Stomach (tissue), 8 donors: ENCODE measurements at regions not wholly inside any gene's neighbourhood (a gene's known extent, or its start where the extent isn't known, plus 50 kb on each side); places are given as distances from the start of the nearest gene placed in this dataset.

Source experiments
- DNase-seq, 2 donors: peaks; one replicate each; pipeline versions ENCODE4 v3.0.0 to v3.0.0-alpha.2; 2013 to 2019
- H3K27ac ChIP-seq, 5 donors: fragments of 200-600 bp in 4 of 5; sonication (generic) in 4 of 5; one replicate each; pipeline ENCODE4 v1.5.1; 2013 to 2019; ENCODE audit warnings: mild to moderate bottlenecking in 1 of 5, moderate library complexity in 1 of 5
- H3K27me3 ChIP-seq, 3 donors: fragments of 200-600 bp; sonication (generic); one replicate each; pipeline ENCODE4 v1.5.1; 2017 to 2019; ENCODE audit warnings: mixed run types in 1 of 3
- H3K36me3 ChIP-seq, 4 donors: fragments of 200-600 bp; sonication (generic); 1 replicate in 3 of 4; 2 replicates in 1 of 4; pipeline ENCODE4 v1.5.1; 2016 to 2019
- H3K4me1 ChIP-seq, 4 donors: fragments of 200-600 bp; sonication (generic); one replicate each; pipeline ENCODE4 v1.5.1; 2016 to 2019
- H3K4me3 ChIP-seq, 4 donors: fragments of 200-600 bp; sonication (generic) in 3 of 4; one replicate each; pipeline ENCODE4 v1.5.1; 2016 to 2019; ENCODE audit warnings: mild to moderate bottlenecking in 1 of 4
- H3K9me3 ChIP-seq, 4 donors: fragments of 200-600 bp; sonication (generic); one replicate each; pipeline ENCODE4 v1.5.1; 2016 to 2019
- CTCF ChIP-seq, 7 experiments: fragments of 450-650 bp in 4 of 7; fragments of 200-600 bp in 3 of 7; sonication (generic) in 3 of 7; IDR thresholded peaks; one replicate each; pipeline ENCODE4 v1.5.1; 2016 to 2019; ENCODE audit warnings: antibody characterized with exemption in 7 of 7, control low read depth in 2 of 7, mild to moderate bottlenecking in 1 of 7
- EP300 ChIP-seq: sonication (generic); formaldehyde crosslinking; IDR thresholded peaks from one replicate; pipeline ENCODE4 v1.6.1; 2017; ENCODE audit warnings: antibody characterized with exemption
- POLR2A ChIP-seq, 4 donors: fragments of 450-650 bp; IDR thresholded peaks; one replicate each; pipeline ENCODE4 v1.6.1; 2016; ENCODE audit warnings: antibody characterized with exemption in 4 of 4, control low read depth in 2 of 4, mild to moderate bottlenecking in 1 of 4, moderate library complexity in 1 of 4
- POLR2AphosphoS5 ChIP-seq, 3 donors: sonication (generic); formaldehyde crosslinking; IDR thresholded peaks; one replicate each; pipeline ENCODE4 v1.6.1; 2016; ENCODE audit warnings: antibody characterized with exemption in 3 of 3
- WGBS, 5 donors: extraction: QIAGEN DNeasy Blood & Tissue Kit in 3 of 5; methylation state at CpG; one replicate each; pipeline versions ENCODE4 v1.1.5 to v1.1.7; 2013 to 2018; 5-methylcytosine and 5-hydroxymethylcytosine counted together
- intact Hi-C: fragments of 100-400 bp; cut with DNase I; formaldehyde crosslinking; loops from one replicate; pipeline ENCODE4 v1.15.1; 2023; ENCODE audit warnings: low total_unique reads
- donor health status: healthy with polysubstance abuse.
- donor health status: Bipolar disorder and iron deficiency.
- donor health status: healthy.

GRCh38 chr5:6806668-6807067, 93.4 kb downstream of the TENT4A start:
- H3K9me3 ChIP-seq, result peaks cover 0 to 10% (median 3%) of the 10 kb centered on the region in 4 donors
- no peak for DNase-seq
- H3K36me3 ChIP-seq, result no peaks in the 10 kb centered on the region
- WGBS, 5 donors, result 74 to 82% (median 80%) methylated on average over 2 of the region's 2 CpGs
- no peaks in the 10 kb centered on the region for H3K27me3 ChIP-seq
- H3K27ac ChIP-seq, result no peak overlapping the region
- H3K4me3 ChIP-seq, result no peak overlapping the region
- H3K4me1 ChIP-seq, result peaks cover 0 to 3% (median 0%) of the 10 kb centered on the region in 4 donors
- intact Hi-C loops, result no loop called here
- TF ChIP-seq POLR2AphosphoS5 (IDR thresholded peaks at IDR 0.05), result no peak
- TF ChIP-seq POLR2A (IDR thresholded peaks at IDR 0.05), result no peak
- TF ChIP-seq EP300, result no peak

GRCh38 chr5:6808462-6808861, 95.2 kb downstream of the TENT4A start:
- no peak overlapping the region for H3K4me3 ChIP-seq
- 81 to 95% (median 89%) methylated on average over 7 of the region's 7 CpGs for WGBS, 5 donors
- no peaks in the 10 kb centered on the region for H3K36me3 ChIP-seq
- H3K27ac ChIP-seq, result no peak overlapping the region
- TF ChIP-seq POLR2AphosphoS5 (IDR thresholded peaks at IDR 0.05) (no peak), CTCF (IDR thresholded peaks at IDR 0.05) (no peak), EP300 (no peak), POLR2A (IDR thresholded peaks at IDR 0.05) (no peak)
- no peak for DNase-seq
- H3K9me3 ChIP-seq, result peaks cover 0 to 10% (median 3%) of the 10 kb centered on the region in 4 donors
- H3K27me3 ChIP-seq, result no peaks in the 10 kb centered on the region
- peaks cover 6 to 15% (median 10%) of the 10 kb centered on the region in 4 donors for H3K4me1 ChIP-seq
- intact Hi-C loops, result no loop called here

- no peak overlapping the region for H3K4me3 ChIP-seq
- intact Hi-C loops, result no loop called here
- peaks cover 0 to 10% (median 3%) of the 10 kb centered on the region in 4 donors for H3K9me3 ChIP-seq
- no peak overlapping the region for H3K27ac ChIP-seq
- no peaks in the 10 kb centered on the region for H3K36me3 ChIP-seq
- no peaks in the 10 kb centered on the region for H3K27me3 ChIP-seq
- 80 to 92% (median 88%) methylated on average over 8 of the region's 8 CpGs for WGBS, 5 donors
- H3K4me1 ChIP-seq, result peaks cover 14 to 23% (median 16%) of the 10 kb centered on the region in 4 donors
- no peak for DNase-seq
- TF ChIP-seq POLR2A (IDR thresholded peaks at IDR 0.05), result no peak
- no peak for TF ChIP-seq POLR2AphosphoS5 (IDR thresholded peaks at IDR 0.05)
- no peak for TF ChIP-seq CTCF (IDR thresholded peaks at IDR 0.05)
- no peak for TF ChIP-seq EP300
Measured at GRCh38 chr5:6810641-6811405, 97.6 kb downstream of the TENT4A start.

- H3K4me1 ChIP-seq, result peaks cover 14 to 23% (median 16%) of the 10 kb centered on the region in 4 donors
- H3K27ac ChIP-seq, result no peak overlapping the region
- no peak overlapping the region for H3K4me3 ChIP-seq
- intact Hi-C loops, result no loop called here
- 70 to 72% (median 70%) methylated on average over 4 of the region's 4 CpGs for WGBS, 5 donors
- H3K27me3 ChIP-seq, result no peaks in the 10 kb centered on the region
- no peak for DNase-seq
- no peaks in the 10 kb centered on the region for H3K36me3 ChIP-seq
- peaks cover 0 to 3% (median 0%) of the 10 kb centered on the region in 4 donors for H3K9me3 ChIP-seq
- TF ChIP-seq EP300 (no peak), POLR2A (IDR thresholded peaks at IDR 0.05) (no peak), CTCF (IDR thresholded peaks at IDR 0.05) (no peak), POLR2AphosphoS5 (IDR thresholded peaks at IDR 0.05) (no peak)
Measured at GRCh38 chr5:6812091-6812490, 98.9 kb downstream of the TENT4A start.
